HG03175 (cell line): ENCODE measurements at regions not wholly inside any gene's neighbourhood (a gene's known extent, or its start where the extent isn't known, plus 50 kb on each side); places are given as distances from the start of the nearest gene placed in this dataset.
"Not testable (repeated sequence)": the region's sequence is repeated elsewhere in the genome, so short reads cannot be mapped to it uniquely, and the experiment has no call there.

ENCODE experiments used
- ATAC-seq: cut with Tn5 transposase; IDR thresholded peaks from one replicate; pipeline ENCODE4 v1.9.1; 2021; ENCODE audit warnings: mild to moderate bottlenecking, moderate library complexity; ENCODE audit not compliant: unreplicated experiment

DNA sequence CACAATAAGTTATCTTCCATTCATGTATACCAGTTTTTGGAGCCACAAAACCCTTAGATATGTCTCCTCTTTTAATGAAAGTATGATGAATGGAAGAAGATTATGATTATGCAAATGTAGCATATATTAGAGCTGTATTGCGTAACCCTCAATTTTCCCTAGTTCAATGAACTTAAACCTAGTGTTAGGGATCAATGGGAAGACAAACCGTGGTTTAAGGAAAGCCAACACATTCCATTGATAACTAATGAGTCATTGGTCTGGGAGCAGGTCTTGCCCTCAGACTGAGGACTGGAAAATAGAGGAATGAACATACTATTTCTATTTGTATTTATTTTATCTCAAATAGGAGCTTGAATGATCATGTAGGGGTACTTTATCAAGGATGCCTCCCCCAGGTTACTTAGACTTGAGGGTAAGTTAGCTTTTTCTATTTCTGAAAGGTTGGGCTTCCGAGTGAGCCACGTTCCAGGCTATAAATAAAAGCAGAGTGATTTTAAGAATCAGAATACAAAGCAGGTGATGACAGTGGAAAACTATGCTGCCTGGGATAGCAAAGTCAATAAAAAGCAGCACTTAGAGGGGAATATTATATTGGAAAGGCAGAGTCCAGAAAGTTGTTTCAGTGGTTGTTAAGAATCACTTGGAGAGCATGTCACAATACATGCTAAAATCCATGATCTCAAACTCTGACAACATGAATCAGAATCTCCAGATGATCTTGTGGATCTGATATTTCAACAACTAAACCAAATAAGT is 356.0 kb downstream of the ADAM29 start:
- ATAC-seq = no peak

DNA sequence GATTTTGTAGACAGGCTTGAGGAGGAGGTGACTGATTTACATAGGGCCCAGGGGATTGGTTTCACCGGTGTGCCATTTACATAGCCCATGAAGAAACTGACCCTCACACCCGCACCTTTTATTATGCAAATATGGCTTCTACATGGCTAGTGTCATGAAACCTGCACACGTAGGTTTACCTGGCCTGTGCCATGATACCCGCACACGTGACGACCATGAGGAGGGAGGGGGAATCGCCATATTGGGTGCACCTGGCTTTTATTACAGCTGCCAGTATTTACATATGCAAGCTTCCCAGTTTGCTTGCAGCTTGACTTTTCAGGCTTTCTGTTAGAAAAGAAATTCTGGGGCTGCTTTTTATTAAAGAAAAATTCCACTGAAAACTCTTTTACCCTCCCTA is 359.7 kb downstream of the ADAM29 start:
- no peak for ATAC-seq

DNA sequence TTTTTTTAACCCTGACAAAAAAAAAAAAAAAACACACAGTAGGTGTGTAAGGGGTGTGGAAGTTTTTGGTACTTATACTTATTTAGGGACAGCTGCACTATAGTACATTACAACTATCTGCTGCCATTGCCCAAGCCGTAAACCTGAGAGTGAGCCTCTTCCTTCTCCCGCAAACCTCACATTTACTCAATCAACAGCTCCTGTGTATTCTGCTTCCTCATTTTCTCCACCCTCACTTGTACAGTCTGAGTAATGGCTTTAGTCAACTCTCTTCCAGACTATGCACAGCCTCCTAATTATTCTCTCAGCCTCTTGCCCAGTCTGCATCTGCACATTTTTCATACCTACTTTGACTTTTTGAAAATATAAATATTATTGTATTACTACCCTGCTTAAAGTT is 362.0 kb downstream of the ADAM29 start:
- ATAC-seq = no peak

DNA sequence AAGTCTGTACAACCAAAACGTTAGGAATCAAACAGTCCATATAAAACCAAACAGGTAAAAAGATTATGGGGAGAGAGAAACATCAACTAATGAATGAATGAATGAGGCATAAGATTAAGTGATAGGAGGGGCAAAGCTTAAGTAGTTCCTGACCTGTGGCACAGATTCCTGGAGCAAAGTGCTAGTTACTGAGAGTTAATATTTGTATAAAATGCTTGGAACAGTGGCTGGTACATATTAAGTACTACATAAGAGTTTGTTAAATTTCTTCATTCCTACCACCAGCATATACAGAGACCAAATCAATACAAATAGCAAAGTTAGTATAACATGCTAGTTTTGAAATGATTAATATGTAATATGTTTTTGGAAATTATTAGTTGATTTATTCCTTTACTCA is 363.7 kb downstream of the ADAM29 start:
- ATAC-seq = no peak

DNA sequence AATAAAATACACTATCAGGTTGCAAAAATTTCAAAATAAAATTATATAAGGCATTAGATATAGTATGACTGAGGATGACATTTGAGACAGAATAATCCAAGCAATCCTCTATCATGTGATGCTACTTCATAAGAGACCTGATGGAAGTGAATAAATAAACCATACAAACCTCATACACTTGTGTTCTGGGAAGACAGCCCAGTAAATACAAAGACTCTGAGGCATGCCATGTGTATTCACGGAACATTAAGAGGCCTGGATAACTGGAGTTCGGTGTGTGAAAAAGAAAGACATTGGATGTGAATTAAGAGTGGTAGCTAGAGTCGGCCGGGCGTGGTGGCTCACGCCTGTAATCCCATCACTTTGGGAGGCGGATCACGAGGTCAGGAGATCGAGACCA is 364.2 kb downstream of the ADAM29 start:
- ATAC-seq = no peak

DNA sequence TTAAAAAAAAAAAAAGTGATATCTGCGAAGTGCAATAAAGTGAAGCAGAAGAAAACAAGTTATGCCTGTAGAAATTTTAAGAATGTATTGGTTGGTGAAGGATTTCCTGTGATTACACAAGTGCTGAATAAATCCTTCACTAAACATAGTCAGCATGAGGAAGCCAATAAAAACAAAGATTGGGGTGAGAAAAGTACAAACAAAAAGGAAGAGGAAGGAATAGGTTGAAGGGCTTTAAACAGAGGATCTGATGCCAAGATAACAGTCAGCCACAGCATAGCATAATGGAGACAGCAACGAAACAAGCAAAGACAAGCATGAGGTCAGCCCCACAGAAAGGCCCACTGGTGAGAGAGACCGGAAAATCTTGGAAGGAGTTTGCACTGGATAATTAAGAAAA is 372.2 kb downstream of the ADAM29 start:
- no peak for ATAC-seq

DNA sequence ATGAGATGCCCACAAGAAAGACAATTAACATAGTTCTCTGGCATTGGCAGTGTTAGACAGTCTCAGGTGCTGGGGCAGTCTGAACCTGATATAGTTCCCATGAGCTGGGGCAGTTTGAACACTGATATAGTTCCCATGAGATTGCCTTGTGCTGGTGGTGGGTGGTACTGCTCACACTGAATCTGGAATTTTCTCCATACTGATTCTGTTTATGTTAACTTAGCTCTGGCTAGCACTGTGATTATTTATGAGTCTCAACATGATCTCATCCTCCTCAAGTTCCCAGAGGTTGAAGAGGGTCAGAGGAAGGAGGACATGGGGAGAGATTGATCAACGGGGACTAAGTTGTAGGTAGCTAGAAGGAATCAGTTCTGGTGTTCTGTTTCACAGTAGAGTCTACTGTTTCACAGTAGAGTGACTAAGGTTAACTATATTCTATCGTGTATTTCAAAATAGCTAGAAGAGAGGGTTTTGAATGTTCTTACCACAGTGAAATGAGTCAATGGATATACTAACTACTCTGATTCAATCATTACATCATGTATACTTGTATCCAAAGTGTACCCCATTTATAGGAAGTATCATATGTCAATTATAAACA is 379.9 kb downstream of the ADAM29 start:
- ATAC-seq = no peak

DNA sequence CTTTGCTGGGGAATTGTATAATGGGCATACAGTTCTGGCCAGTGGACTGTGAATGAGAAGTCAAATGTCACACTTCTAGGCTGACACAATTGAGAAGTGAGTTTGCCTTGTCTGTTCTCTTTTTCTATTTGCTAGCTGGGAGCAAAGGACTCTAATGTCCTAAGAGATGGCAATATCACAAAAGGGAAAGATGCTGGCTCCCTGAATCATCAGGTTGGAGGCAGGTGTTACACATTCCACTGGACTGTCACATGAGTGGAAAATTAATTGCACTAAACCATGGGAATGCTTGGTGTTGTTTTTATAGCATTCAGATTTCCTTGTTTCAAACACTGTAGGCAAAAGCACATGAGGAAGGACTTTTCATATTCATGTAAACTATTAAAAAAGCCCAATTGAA is 388.3 kb downstream of the ADAM29 start:
- no peak for ATAC-seq

DNA sequence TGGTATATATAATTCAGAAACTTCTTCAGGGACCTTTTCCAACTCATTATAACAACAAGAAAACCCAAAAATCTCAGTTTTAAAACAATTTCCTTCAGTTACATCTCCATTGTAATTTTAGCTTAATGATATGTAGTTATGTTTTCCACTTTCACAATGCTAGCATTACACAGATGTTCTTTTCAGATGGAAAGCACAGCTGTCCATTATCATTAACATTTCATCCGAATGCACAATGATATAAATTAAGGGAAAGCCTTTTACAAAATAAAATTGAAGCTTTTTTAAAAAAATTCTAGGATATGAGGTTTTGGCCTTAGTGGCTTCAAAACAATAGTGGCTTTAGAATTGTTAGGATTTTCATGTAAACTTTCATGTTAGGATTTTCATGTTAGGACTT is 389.2 kb downstream of the ADAM29 start:
- ATAC-seq = no peak

DNA sequence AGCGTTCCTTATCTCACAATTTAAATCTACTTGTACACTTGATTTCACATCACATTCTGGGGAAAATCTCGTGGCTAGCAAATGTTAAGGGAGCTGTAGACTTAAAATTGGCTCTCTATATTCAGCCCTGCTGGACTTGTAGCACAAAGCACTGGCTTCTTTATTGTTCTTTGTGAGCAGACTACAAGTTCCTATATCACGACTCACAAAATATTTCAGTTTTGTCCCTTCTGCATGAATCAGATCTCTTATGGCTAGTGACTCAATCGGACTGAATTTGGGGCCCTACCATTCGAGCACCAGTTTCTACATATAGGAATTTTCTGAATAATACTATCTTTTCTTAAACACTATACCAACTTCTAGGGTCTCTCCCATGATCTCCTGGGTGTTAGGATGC is 390.1 kb downstream of the ADAM29 start:
- no peak for ATAC-seq

DNA sequence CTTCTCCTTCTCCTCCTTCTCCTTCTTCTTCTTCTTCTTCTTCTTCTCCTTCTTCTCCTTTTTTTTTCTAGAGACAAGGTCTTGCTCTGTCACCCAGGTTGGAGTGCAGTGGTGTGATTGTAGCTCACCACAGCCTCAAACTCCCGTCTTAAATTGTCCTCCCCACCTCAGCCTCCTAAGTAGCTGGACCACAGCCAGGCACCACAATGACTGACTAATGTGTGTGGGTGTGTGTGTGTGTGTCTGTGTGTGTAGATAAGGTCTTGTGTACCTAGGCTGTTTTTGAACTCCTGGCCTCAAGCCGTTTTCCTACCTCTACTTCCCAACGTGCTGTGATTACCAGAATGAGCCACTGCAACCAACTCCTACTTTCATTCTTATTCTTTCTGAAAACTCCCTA is 390.9 kb downstream of the ADAM29 start:
- ATAC-seq = no peak

DNA sequence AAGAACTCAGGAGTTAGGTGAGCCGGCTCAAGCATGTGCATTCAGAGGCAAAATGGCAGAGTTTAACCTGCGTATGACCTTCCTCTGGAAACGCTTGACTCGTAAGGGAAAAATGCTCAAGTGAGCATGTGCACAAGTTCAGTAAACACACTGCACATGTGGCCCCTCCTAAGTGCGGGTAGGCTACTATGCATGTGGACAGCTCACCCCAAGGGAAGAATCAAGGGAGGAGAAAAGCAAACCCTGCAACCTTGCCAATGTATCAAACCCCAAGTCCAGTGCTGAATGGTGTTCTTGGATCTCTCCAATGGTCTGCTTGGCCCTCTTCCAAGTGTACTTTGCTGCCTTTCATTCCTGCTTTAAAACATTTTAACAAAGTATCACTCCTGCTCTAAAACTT is 407.1 kb downstream of the ADAM29 start:
- ATAC-seq = no peak

DNA sequence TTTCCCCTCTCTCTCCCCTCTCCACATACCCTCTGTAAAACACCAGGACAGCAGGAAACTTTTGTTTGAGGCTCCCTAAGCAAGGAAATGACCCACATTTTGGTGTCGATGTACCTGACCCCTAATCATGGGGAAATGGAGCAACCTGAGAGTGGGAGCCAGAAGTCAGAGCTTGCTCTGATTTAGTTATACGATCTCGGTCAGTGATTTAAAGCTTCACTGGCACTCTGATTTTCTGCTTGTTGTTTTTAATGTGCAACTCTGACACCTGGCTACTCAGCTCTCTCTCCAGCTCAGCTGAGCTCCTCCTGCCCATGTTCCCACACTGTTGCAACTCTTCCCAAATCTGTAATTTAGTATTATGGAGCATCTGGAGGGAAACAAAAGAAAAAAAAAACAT is 408.6 kb downstream of the ADAM29 start:
- no peak for ATAC-seq

DNA sequence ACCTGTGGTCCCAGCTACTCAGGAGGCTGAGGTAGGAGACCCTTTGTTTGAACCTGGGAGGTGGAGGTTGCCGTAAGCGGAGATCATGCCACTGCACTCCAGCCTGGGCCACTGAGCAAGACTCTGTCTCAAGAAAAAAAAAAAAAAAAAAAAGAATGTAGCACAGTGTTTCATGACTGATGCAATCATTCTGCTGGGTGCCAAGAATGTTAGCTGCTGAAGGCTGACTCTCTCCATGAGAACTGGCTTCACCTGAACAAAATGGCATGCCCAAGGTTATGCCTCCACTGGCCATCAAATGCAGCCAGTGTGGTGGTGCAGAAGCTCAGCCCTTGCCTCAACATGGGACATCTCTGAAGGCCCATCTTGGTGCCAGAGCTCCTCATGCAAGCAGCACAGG is 412.1 kb downstream of the ADAM29 start:
- no peak for ATAC-seq

DNA sequence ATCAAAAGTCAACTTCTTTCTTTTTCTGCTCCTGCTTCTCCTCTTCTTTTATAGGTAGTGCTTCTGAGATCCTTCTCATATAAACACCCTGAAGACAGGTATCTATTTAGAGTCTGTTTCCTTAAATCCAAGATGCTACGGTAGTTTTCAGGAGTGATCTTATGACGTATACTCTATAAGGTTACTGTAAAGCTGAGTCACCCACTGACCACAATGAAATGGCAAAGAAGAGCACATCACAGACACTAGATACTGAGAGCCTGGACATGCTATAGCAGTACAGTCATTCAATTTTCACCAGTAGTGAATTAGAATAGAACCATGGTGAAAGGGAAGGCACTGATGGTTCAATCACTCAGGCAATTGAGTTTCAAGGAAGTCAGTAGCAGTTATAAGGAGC is 412.5 kb downstream of the ADAM29 start:
- ATAC-seq = no peak

DNA sequence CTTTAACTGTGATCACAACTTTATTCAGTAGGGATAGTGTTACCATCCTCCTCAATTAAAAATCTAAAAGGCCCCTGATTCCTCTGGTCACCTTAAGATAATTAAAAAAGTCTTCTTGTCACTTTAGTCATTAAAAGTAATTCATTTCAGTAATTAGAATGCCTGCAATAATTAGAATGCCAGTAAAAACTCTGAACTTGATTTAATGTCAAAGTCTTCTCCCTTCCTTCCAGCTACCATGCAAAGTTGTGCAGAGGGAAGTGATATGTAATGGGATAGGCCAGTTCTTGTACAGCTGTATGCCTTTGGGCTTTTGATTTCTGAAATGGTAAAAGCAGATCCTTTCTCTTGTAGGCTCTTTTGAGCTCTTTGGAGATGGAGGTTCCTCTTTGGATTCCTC is 417.2 kb downstream of the ADAM29 start:
- no peak for ATAC-seq

DNA sequence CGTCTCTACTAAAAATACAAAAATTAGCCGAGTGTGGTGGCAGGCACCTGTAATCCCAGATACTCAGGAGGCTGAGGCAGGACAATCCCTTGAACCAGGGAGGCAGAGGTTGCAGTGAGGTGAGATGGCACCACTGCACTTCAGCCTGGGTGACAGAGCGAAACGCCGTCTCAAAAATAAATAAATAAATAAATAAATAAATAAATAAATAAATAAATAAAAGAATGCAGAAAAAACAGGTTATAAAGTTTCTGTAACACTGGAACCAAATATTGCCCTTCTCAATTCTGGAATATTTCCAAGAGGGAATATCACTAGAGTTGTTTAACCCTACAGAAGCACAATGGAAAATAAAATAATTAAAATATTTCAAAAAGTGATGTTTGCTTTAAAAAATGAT is 418.4 kb downstream of the ADAM29 start:
- not testable (repeated sequence) for ATAC-seq

DNA sequence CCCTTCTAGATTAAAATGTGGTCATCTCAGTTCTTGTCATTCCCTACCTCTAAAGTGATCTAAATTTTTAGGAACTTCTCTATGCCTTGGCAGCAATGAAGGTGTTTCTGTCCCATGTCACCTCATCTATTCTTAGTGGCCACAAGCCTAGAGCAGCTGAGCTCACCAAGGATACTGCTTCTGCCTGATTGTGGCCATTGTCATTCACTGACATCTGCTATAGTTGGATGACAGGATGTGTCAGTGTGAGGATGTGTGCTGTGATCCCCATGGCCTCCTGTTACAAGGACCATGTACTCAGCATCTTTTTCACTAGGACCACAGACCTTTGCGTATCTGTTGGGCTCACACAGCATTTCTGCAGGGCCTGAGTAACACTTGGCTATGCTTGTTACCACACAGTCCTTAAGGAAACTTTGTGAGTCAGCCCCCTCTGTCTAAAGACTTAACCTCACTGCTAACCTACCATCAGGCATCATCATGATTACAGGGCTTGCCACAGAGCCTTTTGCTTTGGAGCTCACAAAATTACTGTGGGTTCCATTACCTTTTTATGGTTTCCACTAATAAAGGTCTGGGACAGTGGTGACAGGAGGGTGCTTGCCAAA is 421.0 kb downstream of the ADAM29 start:
- no peak for ATAC-seq

DNA sequence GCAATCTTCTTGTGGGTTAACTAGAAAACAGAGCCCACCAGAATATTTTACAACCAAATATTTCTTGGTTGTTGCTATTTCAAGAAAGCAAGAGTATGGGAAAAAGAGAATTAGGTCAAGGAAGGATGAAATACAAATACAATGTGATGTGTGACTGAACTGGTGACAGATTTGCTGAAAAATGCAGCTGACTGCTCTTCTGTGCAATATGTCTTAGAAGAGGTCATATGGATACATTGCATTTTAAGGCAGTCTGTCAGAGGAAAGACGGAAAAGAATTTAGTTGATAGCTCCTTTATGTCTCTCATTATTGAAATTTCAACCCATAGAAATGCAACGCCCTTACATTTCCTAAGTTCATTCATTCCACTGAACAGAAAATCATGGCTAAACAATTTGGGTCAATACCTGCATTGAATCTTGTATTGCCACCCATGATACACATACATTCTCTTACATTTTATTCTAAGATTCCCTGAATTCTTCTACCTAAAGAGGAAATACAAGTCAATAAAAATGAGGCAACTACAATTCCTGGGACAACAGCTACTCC is 423.1 kb downstream of the ADAM29 start:
- no peak for ATAC-seq

DNA sequence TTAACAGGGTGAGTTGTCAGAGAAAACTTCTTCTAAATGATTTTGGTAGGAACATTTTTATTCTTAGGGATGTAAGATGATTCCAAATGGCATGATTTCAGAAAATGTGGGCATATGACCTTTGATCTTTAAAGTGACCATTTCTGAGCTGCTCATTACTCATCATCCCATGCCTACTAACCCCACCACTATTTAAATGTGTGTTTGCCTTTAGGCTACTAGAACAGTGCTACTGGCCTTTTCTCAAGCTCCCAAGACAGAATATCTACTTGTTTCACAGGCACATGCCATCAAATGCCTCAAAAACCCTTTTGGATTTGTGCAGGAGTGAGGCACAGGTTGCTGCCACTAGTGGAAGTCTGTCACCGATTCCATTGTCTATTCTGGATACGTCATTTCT is 428.2 kb downstream of the ADAM29 start:
- ATAC-seq = no peak

DNA sequence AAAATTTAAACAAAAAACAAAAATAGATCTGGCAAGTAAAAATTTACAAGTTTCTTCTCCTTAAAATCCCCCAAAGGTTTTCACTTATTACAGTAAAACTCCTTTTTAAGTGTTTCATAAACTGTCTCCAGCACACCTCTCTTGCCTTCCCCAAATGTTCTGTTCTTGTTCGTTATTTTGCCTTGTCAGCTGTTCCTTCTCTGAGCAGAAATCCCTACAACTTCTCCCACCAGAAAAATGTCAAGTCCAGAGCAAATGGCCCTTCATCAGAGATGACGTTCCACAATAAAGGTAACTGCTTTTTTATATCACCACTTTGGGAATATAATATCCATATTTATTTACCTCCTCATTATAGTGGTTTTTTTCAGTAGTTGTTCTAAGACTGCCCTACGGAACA is 432.1 kb downstream of the ADAM29 start:
- no peak for ATAC-seq

DNA sequence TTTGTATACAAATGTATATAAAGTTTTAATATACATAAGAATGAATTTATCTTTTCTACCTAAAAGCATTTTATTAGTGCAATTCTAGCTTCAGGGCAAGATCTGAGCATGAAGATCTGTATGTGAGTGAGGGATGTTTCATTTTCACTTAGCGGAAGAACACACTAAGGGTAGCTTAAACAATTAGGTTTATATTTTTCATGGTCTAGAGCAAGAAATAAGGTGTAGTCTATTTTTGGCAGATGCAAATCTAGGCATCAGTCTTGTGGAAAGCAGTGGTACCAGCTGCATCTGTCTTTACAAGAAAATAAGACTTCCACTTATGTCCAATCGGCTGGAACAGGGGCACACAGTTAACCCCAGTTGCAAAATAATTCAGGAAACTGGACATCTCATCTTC is 433.3 kb downstream of the ADAM29 start:
- ATAC-seq = no peak
